GM18861 (cell line): ENCODE measurements at regions not wholly inside any gene's neighbourhood (a gene's known extent, or its start where the extent isn't known, plus 50 kb on each side); places are given as distances from the start of the nearest gene placed in this dataset.
"Not testable (repeated sequence)": the region's sequence is repeated elsewhere in the genome, so short reads cannot be mapped to it uniquely, and the experiment has no call there.

Experiments
- ATAC-seq: cut with Tn5 transposase; IDR thresholded peaks from one replicate; pipeline ENCODE4 v1.9.1; 2021; ENCODE audit not compliant: unreplicated experiment

DNA sequence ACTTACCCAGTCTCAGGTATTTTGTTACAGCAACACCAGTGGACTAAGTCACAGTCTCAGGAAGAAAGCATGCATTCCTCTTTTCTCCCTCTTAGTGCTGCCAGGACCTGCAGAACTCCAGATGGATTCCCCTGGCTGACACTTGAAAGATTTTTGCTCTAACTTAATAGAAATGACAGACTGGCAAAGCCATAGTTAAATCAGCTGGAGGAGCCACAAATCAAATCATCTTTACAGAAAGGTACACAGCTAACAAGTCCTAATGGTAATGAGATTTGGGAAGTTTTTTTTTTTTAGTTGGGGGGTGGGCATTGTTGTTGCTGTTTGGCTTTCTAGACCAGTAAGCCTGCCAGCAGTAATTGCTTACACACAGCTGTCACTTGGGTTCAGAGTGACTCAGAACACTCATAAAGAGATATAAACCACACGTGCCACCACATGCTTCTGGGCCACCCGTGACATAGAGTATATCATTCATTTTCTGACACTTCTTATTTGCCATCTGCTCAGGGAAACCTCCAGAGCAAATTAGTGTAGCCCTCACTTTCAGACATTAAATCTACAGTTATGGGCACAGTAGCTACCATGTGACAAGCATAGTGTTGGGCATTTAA is 72.4 kb downstream of the FH start:
- ATAC-seq = no peak

- no peak for ATAC-seq
Measured at GRCh38 chr1:241444836-241445235, 74.7 kb downstream of the FH start.

- no peak for ATAC-seq
Measured at GRCh38 chr1:241443561-241443960, 76.0 kb downstream of the FH start.

- no peak for ATAC-seq
Measured at GRCh38 chr1:241442686-241443085, 76.9 kb downstream of the FH start.

GRCh38 chr1:241440904-241441303 is 78.7 kb downstream of the FH start:
- ATAC-seq = no peak

DNA sequence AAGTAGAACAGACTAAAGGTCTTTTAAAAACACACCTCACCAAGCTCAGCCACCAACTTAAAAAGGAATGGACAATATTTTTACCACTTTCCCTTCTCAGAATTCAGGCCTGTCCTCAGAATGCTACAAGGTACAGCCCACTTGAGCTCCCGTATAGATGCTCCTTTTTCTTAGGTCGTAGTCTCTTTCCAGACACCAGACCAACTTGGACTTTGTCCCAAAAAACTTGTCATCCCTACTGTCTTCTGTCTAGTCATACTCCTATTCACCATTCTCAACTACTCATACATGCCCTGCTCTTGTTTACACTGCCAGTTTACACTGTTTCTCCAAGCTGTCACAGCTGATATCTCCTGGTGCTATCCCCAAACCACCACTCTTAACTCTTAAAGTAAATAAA is 80.9 kb downstream of the FH start:
- ATAC-seq = not testable (repeated sequence)

GRCh38 chr1:241432241-241432640 is 75.2 kb upstream of the RGS7 start:
- ATAC-seq = no peak

DNA sequence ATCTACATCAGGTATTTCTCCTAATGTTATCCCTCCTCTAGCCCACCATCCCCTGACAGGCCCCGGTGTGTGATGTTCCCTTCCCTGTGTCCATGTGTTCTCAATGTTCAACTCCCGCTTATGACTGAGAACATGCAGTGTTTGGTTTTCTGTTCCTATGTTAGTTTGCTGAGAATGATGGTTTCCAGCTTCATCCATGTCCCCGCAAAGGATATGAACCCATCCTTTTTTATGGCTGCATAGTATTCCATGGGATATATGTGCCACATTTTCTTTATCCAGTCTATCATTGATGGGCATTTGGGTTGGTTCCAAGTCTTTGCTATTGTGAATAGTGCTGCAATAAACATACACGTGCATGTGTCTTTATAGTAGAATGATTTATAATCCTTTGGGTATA is 68.1 kb upstream of the RGS7 start:
- not testable (repeated sequence) for ATAC-seq

GRCh38 chr1:241424480-241424971 is 67.5 kb upstream of the RGS7 start:
- ATAC-seq = no peak

DNA sequence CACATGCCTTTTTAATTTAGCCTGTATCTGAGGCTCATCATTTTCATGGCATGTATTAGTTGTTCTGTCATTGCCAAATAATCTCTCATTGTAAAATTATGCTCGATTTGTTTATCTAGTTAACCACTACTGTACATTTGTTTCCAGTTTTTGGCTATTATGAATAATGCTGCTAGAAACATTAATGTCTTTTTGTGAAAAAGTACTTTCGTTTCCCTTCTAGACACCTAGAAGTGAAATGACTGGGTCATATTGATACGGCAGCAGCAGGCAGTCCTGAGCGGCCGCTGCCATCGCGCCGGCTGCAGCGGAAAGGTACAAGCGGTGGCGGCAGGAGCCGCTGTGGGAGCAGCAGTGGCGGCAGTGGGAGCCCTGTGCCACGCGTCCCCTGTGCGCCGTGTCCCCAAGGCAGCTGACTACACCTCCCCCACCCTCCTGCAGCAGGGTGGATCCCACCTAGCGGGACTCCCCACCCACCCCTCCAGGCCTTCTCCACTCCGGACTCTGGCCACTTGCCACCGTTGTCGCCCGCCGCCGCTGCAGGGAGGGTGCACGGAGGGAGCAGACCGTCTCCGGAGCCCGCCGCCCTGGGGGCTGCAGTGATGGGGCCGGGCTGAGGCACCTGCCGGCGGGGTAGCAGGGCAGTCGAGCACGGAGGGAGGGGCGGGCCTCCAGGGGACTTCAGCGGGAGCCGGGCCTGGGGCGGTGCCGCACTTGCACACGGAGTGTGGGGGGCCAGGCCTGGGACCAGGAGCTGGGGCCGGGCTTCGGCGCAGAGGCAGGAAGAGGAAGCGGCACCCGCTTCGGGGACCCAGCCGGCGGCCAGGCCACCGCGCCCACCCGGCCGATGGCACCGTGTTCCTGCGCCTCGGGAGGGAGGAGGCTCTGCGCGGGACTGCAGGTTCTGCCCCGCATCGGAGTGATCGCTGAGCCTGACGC is 66.8 kb upstream of the RGS7 start:
- ATAC-seq = peak; percentile 89

DNA sequence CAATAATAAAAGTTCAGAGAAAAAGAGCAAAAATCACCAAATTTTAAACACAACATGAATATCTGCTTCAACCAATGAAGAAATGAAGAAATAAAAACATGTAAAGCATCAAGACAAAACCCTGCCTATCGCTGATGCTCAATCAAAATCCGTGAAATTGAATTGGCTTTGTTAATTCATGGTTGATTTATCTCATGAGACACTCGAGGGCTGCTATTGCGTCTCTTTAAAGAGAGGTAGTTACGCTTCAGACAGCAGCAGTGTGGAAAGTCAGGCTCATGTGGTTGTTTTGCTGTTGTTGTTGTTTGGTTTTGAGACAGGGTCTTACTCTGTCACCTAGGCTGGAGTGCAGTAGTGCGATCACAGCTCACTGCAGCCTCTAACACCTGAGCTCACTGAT is 65.5 kb upstream of the RGS7 start:
- no peak for ATAC-seq

DNA sequence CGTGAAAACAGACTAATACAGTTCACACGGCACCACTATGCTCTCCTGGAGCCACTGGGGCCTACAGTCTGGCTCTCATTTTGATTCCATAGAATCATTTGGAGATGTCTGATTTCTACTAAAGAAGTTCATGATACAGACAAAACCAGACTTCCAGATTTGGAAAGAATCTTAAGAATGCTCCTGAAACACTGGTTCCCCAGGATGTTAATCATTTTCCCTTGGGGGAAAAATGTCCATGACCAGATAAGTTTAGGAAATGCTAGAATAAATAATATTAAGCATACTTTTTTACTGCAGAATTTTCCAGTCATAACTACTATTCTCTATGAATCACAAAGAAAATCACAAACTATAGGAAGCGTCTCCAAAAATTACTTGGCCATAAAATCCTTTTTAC is 63.0 kb upstream of the RGS7 start:
- ATAC-seq = no peak

DNA sequence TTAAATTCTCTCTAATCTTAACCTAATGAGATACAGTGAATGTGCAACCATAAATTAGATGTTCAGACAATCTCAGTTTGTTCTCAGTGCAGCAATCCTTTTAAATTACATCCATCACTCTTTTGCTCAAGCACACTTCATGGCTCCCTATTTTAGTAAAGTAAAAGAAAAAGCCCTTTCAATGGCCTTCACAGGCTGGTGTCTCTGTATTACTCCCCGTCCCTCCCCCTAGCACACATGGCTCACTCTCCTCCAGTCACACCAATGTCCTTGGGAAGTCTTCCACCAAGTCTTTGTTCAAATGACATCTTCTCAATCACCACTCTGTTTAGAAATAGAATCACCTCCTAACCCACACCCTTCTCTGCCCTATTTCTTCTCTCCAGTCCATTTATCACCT is 60.3 kb upstream of the RGS7 start:
- ATAC-seq = no peak

GRCh38 chr1:241413974-241414373 is 57.0 kb upstream of the RGS7 start:
- ATAC-seq = no peak

- ATAC-seq = no peak
Measured at GRCh38 chr1:241413386-241413785, 56.4 kb upstream of the RGS7 start.

- ATAC-seq = no peak
Measured at GRCh38 chr1:241412646-241413045, 55.6 kb upstream of the RGS7 start.

GRCh38 chr1:241411776-241412338 is 54.9 kb upstream of the RGS7 start:
- no peak for ATAC-seq

DNA sequence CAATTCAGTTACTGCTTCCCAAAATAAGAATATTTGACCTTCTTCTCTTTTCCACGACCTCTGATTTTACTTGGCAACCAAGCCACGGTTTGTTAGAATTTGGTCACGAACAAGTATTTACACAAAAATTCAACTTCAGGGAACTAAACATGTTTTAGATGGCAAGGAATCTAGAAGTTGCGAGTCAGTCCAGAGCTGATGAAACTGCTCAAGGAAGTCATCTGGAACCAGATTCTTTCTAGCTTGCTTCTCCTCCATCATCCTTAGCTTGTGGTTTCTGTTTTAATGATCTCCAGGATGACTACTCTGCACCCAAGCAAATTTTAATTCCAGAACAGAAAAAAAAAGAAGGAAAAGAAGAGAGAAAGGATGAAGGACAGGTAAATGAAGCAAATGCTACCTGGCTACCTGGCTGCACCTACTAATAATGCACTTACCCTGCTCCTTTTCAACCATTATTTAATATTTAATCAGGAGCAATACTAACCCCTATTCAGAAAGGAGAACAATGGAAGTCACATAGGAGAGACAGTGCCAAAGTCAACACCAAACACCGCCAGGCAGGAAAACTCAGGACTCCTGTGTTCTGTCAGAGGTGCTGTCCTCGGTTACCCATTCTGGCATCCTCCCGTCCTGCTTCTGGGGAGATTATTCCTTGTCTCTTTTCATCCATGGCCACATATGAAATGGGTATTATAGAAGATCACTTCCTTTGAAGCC is 54.2 kb upstream of the RGS7 start:
- ATAC-seq = no peak

DNA sequence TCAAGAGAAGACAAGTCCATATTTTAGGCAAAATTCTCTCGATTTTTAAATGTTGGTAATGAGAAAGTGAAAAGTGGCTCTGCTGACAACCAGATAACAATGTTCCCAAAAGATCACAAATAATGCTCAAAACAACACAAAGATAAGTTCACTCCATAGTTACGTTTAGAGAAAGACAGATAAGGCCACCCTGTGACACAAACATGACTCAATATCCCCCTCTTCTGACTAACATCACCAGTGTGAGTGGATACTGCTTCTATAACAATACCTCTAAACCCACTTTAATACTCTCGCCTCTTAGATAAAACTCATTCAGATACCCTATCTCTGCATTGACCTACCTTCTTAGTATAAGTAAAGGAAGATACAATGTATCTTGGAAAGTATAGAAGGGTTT is 51.2 kb upstream of the RGS7 start:
- no peak for ATAC-seq
